GM19035 (cell line): ENCODE measurements at regions not wholly inside any gene's neighbourhood (a gene's known extent, or its start where the extent isn't known, plus 50 kb on each side); places are given as distances from the start of the nearest gene placed in this dataset.

Experiments used
- ATAC-seq: cut with Tn5 transposase; IDR thresholded peaks from one replicate; pipeline ENCODE4 v1.9.1; 2021; ENCODE audit not compliant: unreplicated experiment

DNA sequence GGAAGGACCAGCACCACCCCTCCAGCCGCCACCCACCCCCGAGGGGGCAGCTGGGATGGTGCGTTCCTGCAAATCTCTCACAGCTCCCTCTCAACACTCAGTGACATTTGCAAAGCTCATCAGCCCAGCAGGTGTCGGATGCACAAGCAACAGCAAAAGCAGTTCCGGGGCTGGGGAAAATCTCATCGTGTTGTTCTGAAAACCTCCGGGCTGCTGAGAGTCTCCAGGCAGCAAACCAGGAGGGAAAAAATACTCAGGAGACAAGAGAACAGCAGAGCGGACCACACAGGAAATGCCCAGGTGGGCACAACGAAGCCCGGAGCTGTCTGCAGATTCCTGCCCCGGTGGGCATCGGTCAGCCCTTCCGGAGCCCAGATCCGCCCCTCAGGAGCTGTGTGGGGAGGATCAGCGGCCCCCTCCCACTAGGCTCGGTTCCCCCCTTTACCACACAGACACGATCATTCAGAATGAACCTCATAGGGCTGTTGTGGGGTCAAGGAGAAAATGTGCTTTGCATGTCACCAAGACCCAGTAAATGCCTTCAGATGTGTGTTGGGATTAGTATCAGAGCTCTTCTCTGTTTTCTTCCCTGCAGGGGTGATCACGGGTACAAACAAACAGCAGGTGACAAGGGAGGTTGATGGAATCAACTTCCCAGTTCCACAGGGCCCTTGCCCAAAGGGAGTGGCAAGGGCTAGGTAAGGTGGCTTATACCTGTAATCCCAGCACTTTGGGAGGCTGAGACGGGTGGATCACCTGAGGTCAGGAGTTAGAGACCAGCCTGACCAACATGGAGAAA is 127.0 kb upstream of the TIAM1 start:
- no peak for ATAC-seq

DNA sequence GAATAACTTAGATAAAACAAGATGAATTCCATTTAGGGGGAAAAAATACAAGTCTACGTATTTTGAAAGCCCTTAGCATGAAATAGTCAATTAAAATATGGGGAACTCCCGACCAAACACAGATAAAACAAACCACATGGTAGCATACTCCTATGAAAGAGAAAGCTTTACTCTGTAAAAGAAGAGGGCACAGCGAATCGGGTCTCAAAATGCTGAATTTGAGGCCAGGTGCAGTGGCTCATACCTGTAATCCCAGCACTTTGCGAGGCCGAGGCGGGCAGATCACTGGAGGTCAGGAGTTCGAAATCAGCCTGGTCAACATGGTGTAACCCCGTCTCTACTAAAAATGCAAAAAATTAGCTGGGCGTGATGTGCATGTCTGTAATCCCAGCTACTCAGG is 116.9 kb upstream of the TIAM1 start:
- ATAC-seq, result no peak

DNA sequence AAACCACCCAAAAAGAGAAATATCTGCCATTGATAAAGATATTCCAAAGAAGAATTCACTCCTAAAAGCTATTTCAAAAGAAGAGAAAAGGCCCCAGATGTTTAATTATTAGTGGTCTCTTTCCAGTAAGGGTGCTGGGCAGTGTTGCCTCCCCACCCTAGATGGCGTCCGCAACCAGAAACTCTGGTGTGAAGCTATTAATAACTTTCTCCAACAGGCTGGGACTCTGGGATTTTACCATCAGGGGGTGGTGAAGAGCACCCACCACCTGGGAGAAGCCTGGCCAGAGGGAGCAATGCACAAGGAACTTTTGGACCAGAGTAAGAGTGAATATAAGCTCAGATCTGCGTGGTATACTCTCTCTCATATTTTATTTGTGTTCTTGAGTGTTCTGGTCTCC is 115.4 kb upstream of the TIAM1 start:
- ATAC-seq, result no peak

DNA sequence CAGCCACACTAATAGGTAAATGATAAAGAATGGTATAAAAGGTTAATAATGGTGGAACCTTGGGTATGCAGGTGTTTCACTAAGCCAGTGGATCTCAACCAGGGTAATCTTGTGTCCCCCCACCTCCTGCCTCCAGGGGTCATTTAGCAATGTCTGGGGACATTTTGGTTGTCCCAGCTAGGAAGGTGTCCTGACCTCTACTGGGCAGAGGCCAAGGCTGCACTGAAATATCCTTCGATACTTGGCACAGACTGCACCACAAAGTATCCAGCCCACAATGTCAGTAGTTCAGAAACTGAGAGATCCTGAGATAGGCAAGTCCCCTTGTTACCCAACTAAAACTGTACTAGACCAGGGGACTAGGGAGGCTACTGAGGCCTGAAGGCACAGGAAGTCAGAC is 113.6 kb upstream of the TIAM1 start:
- no peak for ATAC-seq

DNA sequence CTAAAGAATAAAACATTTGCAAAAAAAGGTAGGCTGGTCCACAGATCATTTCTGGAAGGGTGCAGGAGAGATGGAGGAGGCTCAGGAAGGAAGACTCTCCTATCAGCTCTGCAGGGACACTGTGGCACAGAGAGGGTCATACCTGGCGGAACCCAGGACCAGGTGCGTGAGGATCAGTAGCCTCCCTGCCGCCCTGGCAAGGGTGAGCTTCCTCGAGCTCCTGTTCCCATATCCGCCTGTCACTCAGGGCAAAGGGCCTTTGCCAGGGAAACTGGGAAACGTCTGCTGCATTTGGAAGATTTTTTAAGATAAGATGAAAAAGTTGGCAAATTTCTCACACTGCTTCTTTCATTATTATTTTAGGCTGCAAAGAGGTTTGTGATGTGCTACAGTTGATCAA is 112.1 kb upstream of the TIAM1 start:
- ATAC-seq, result no peak

DNA sequence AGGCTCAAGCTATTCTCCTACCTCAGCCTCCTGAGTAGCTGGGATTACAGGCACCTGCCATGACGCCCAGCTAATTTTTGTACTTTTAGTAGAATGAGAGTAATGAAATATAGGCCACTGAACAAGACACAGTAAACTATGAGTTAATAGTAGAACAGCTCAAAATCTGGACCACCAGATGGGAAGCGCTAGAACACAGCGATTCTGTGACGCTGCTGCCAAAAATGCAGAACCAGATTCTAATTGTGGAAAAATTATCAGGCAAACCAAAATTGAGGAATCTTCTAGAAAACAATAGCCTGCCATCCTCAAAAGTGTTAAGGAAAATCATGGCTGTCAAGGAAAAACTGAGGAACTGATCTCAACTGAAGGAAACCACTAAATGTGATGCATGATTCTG is 111.4 kb upstream of the TIAM1 start:
- ATAC-seq, result no peak

DNA sequence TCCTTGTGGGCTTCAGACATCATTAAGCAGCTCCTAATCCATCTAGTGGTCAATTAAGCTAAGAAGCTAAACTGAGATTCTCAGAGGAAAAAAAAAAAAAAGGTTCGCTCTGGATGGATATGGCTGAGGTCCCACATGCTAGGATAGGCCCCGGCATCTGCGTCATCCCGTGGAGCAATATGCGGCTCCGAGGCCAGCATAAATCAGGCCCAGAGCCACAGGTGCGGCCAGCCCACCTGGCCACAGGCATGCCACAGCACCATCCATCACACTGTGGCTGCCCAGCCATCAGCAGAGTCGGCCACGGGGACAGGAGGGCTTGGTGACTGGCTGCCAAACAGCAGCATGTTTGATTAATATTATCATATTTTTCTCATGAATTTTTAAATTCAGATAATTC is 106.9 kb upstream of the TIAM1 start:
- ATAC-seq, result no peak

DNA sequence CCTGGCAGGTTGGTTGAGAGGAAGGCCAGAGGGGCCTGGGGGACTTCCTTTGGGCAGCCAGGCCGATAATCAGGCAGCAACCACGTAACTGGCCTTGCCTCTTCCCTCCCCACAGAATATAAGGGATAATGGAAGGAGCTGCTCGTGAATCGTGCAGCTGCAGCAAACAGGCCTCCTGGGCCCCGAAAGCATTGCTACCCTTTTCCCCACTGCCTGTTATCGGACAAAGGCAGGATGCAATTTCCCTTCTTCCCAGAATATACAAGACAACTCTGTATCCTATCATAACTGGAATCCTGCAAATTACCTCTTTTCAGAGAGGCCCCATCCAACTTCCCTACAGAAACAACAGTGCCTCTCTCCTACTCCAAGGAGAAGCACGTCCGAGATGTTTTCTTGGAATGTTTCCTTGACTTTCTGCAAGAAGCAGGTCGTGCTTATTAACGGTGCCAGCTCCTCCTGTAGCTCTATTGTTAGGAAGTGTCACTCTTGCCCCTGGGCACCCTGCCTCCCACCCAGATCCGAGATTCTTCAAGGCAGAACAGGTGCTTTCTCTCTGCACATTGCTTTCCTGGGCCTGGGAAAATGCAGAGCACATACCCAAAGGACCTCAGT is 106.0 kb upstream of the TIAM1 start:
- no peak for ATAC-seq

DNA sequence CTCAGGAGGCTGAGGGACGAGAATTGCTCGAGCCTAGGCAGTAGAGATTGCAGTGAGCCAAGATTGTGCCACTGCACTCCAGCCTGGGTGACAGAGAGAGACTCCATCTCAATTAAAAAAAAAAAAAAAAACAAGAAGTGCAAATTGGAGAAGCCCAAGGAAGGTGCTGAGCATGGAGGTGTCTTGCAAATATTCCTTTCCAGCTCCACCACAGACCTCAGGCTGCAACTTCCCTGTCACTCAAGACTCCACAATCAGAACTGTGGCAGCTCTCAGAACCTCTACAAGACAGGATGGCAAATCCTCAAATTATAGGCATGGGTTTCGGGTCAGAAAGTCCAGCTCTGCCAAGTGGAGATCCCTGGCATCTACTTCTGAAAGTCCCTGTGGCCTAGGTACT is 104.4 kb upstream of the TIAM1 start:
- ATAC-seq, result no peak

DNA sequence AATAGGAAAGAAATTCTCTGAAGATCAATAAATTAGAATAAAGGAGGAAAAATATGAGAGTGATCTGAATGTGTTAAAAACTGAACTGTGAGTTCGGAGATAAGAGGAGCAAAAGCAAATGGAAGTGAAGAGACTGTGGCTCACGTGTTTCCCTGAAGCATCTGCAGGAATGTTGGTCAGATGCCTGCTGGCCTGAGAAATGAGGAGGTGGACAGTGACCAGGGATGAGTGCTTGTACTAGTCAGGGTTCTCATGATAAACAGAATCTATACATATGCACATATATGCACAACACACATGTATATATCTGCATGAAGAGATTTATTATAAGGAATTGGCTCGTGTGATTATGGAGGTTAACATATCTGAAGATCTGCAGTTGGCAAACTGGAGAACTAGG is 103.4 kb upstream of the TIAM1 start:
- ATAC-seq, result no peak

DNA sequence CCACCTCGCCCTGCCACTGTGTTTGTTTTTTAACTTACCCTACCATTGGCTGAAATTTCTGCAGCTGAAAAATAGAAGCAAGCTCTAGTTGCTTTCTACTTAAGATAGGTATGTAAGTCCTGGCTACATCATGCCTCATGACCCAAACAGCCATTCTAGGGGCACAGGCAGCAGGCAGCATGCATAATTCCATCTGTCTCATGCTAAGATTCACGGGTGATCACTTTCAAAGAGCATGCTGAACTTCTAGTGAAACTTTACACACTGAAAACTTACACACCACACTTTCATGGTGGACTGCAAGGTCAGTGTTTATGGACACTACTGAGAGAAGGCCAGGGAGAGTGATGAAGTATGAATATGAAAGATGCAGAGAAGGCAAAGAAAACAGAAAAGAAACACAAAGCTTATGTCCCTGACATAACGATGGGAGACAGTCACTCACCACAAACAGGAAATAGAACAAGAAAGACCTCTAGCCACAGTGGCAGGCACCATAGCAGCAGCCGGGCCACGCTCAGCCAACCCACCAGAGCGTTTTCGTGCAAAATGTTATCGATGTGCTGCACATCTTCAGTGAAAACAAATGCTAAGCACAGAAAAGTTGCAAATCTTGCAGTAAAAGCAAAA is 102.3 kb upstream of the TIAM1 start:
- ATAC-seq, result peak; percentile 69

DNA sequence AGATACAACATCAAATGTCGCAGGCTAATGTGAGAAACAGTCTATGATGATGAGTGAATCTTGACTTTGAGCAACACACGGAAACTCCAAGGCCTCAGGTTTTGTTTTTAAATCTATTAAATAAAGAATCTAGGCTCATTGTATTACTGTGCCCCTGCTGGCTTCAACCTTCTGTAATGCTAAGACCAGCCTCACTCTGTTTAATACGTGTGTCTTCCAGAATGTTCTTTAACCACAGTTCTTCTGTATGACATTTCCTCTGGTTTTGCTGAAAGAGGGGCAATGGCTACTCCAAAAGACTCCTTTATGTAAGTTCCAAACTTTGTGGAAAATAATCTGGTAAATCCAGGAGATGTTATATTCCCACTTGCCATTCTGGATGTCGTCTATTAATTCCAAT is 101.1 kb upstream of the TIAM1 start:
- ATAC-seq, result no peak

DNA sequence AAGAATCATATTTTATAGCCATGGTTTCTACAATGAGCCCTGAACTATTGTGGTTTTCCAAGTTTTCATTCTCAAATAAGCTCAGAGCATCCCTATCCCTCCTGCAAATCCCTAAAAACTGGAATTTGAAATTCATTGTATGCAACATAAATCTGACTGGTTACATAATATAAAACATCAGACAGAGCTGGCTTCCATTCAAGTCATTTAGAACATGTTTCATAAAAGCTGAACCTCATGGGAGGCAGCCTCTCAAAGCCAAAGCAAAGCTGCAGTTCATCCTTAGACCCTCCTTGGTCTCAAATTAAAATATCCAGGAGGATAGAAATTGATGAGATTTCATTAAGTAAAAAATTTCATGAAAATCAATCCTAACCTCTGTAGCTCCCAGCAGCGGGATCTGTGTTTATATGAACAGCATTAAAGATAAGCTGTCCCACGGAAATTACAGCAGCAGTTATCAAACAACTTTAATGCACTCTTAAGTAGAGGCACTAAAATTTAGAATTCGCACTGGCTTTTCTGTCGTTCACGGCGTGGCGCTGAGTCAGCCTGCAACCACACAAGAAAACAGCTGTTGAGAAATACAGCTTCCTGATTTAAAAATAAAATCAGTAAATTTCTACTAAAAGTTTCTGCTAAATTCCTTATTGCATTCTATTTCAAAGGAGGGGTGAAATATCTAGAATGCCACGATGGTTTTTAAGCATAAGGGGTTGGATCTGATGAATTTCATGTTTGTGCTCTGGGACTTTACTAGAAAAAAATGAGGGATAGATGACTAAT is 99.9 kb upstream of the TIAM1 start:
- no peak for ATAC-seq

DNA sequence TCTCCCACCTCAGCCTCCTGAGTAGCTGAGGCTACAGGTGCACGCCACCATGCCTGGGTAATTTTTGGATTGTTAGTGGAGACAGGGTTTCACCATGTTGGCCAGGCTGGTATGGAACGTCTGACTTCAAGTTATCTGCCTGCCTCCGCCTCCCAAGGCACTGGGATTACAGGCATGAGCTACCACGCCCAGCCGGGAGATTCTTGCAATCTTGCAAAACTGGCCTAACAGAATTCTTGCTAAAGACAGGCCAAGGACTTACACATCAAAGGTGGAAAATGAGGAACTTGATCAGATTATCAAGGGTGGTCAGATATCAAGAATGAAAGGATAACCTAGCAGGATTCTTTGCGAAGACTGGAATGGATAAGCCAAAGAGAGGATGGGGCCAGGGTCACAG is 98.3 kb upstream of the TIAM1 start:
- ATAC-seq, result no peak

DNA sequence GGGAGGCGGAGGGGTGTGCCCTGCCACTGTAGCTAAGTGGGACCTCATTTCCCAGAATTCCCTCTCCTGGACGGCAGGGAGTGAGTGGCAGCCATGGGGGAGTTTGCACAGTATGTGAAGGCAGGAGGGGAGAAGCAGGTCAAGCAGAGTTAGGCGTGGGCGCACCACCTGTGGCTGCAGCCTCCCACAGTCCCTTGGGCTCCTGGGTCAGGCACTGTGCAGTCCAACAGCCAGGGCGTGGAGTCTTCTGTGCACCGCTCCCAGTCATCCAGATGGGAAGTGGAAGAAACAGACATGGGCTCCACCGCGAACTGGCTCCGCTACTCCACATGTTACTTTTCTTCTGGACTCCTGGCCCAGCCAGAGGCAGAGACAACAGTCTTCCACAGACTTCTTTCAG is 85.4 kb upstream of the TIAM1 start:
- no peak for ATAC-seq

DNA sequence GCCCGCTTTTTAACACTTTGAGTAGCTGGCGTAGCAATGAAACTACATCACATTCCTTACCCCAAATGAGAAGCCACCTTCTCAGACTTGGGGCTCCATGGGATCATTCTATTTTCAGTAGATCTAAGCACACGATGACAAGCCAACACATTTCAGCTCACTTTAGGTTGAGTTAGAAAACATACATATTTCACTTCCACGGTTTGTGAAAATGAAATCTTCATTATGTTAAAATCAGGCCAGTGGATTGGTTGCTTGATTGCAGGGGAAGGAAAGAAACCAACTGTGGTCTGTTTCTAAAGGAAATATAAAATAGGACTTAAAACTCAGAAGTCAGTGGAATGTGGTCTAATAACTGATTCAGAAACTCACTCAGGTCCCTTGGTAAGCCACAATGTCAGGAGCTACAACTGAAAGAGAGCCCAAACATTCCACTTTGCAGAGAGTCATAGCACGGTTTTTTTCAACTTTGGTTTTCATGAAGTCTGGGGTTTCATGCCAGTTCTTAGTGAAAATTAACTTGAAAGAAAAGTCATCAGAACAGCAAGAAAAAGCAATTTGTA is 82.3 kb upstream of the TIAM1 start:
- no peak for ATAC-seq

DNA sequence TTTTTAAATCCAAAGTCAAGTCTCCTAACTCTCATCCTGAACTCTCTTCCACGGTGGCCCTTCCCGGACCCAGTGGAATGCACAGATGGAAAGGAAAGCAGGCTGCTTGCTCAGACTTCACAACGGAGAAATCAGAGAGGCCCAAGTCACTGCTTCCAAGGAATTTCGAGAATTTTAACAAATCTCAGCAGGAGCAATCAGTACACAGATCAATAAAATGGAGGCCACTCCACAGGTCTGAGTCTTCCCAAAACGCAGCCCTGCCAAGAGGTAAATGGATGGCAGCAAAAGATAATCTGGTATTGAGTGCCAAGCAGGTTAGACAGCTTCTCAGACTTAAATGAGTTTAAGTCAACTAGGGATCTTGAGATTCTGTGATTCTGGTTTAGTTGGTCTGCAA is 81.1 kb upstream of the TIAM1 start:
- ATAC-seq, result no peak

DNA sequence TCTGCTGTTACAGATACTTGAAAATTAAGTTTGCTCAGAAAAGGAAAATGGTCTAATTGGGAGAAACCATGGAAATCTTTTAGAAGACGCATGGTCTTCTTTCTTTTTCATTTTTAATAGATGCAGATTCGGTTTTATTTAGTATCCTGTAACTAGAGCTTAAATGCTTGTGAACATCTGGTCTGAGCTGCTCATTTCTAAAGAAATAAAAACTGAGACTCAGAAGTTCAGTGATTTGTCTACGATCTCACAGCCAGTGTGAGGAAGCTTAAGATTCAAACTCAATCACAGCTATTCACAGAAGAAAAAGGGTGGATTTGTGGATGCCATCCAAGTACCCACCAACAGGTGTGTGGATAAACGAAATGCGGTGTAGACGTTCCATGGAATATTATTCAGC is 80.0 kb upstream of the TIAM1 start:
- no peak for ATAC-seq

DNA sequence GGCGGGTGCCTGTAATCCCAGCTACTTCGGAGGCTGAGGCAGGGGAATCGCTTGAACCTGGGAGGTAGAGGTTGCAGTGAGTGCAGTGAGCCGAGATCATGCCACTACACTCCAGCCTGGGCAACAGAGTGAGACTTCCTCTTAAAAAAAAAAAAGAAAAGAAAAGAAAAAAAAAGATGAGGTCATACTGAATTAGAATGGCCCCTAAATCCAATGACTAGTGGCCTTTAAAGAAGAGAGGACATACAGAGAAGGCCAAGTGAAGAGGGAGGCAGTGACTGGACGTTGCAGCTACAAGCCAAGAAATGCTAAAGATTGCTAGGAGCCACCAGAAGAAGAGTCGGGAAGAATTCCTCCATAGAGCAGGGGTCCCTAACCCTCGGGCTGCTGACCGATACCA is 76.9 kb upstream of the TIAM1 start:
- no peak for ATAC-seq

DNA sequence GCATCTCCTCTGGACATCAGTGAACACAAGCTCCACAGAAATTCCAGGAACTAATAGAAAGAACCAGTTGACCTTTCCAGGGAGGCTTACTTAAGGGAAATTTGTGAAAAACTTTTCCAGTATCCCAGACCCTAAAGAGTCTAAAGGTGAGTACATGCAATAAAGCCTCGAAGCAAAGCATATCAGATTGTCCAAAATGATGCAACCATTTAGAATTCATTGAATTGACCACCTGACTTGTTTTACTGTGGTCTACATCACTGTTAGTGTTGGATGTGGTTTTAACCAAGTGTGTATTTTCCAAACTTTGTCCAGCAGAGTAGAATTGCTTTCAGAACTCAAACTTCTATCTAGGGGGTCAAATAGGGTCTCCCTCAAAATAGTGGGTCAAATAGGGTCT is 76.3 kb upstream of the TIAM1 start:
- no peak for ATAC-seq

DNA sequence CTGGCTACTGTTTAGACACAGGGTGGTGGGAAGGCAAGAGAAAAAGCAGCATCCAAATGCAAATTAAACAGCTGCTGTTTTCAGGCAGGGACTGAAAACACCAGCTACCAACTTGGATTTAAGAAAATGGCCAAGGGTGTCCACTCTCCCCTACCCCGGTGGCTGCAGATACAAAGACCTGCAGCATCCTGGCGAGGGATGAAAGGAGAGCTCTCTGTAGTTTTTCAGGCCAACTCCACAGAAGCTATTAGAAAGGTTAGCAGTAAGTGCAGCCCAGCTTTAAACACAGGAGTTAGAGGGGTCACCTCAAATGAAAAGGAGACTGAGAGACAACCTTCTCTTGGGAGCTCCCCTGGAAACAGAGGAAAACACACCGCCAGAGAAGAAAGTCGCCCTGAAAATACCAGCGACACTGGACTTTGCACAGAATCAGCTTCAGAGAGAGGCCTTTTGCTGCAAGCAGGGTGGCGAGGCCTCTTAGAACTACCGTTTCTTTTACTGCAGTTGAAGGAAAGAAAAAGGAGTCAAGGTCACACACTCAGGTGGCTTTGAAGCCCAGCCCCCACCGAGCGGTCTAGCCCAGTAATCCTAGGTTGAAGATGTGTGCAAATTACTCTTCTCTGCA is 74.4 kb upstream of the TIAM1 start:
- ATAC-seq, result no peak
